MM.1S (cell line): ENCODE measurements at regions not wholly inside any gene's neighbourhood (a gene's known extent, or its start where the extent isn't known, plus 50 kb on each side); places are given as distances from the start of the nearest gene placed in this dataset.

Source experiments
- EZH2 ChIP-seq: fragments of 300-600 bp; sonication (generic); optimal IDR thresholded peaks from 2 replicates; pipeline ENCODE3; 2017; ENCODE audit warnings: low read depth, mild to moderate bottlenecking, antibody characterized with exemption, low read length, mixed read lengths
- EZH2phosphoT487 ChIP-seq: fragments of 300-600 bp; sonication (generic); IDR thresholded peaks from 2 replicates; pipeline ENCODE4 v1.6.1; 2018; ENCODE audit warnings: antibody characterized with exemption, low read length
- TF ChIP-seq, protein P1 (sequence below): fragments of 300-600 bp; sonication (generic); IDR thresholded peaks from 2 replicates; pipeline ENCODE4 v1.5.1; 2016; ENCODE audit warnings: antibody characterized with exemption, low read length, mixed read lengths

- TF ChIP-seq, protein P1, sequence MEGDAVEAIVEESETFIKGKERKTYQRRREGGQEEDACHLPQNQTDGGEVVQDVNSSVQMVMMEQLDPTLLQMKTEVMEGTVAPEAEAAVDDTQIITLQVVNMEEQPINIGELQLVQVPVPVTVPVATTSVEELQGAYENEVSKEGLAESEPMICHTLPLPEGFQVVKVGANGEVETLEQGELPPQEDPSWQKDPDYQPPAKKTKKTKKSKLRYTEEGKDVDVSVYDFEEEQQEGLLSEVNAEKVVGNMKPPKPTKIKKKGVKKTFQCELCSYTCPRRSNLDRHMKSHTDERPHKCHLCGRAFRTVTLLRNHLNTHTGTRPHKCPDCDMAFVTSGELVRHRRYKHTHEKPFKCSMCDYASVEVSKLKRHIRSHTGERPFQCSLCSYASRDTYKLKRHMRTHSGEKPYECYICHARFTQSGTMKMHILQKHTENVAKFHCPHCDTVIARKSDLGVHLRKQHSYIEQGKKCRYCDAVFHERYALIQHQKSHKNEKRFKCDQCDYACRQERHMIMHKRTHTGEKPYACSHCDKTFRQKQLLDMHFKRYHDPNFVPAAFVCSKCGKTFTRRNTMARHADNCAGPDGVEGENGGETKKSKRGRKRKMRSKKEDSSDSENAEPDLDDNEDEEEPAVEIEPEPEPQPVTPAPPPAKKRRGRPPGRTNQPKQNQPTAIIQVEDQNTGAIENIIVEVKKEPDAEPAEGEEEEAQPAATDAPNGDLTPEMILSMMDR: no peak
- TF ChIP-seq EZH2phosphoT487 (no peak), EZH2 (no peak)
Measured at GRCh38 chr5:110019780-110020179, 330.1 kb downstream of the MAN2A1 start.
